ENCODE measurements at regions not wholly inside any gene's neighbourhood (a gene's known extent, or its start where the extent isn't known, plus 50 kb on each side); places are given as distances from the start of the nearest gene placed in this dataset.

- TF ChIP-seq CTCF (IDR thresholded peaks at IDR 0.05) (no peak), POLR2A (IDR thresholded peaks at IDR 0.05) (no peak)
- Histone ChIP-seq H3K4me1 (peaks cover 0 to 4% of the 10 kb centered on the region in 2 donors), H3K27ac (no peak overlapping the region), H3K4me3 (replicated peaks in 1 of 3) (no peak overlapping the region), H3K9me3 (no peaks in the 10 kb centered on the region), H3K36me3 (no peaks in the 10 kb centered on the region), H3K27me3 (no peaks in the 10 kb centered on the region)
- intact Hi-C loops (cut with DNase I) = no loop called here
- 71 to 72% methylated on average over 3 of the region's 3 CpGs for WGBS, 2 donors
- no peak for DNase-seq
Measured at GRCh38 chr5:4422247-4422646, 717.9 kb upstream of the ADAMTS16 start.

DNA sequence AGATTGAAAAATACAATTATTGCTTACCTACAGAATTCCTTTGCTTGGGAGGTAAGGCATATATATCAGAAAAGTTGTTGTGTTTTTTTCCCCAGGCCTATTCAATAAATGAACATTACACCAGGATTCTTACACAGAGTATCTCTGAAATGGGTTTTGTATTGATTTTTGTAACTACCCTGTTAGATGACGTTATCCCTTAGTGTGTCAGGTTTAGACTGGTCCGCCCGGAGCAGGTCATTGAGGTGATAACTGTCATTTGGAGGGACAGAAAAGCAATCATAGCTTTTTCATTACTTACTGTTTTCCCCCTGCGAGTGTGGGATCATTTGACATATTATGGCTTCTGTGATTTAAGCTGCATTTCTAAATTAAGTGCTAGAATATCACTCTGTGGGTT lies 715.2 kb upstream of the ADAMTS16 start:
- TF ChIP-seq CTCF (IDR thresholded peaks at IDR 0.05) = no peak
- WGBS, 2 donors = 88 to 94% methylated on average over 4 of the region's 4 CpGs
- Histone ChIP-seq H3K4me3 (replicated peaks in 1 of 3) (no peak overlapping the region), H3K27me3 (no peaks in the 10 kb centered on the region), H3K9me3 (no peaks in the 10 kb centered on the region), H3K36me3 (no peaks in the 10 kb centered on the region), H3K27ac (no peak overlapping the region), H3K4me1 (peaks cover 0 to 4% of the 10 kb centered on the region in 2 donors)
- intact Hi-C loops (cut with DNase I) = no loop called here
- DNase-seq = no peak

- Histone ChIP-seq H3K27ac (no peak overlapping the region), H3K27me3 (no peaks in the 10 kb centered on the region), H3K9me3 (no peaks in the 10 kb centered on the region), H3K36me3 (no peaks in the 10 kb centered on the region), H3K4me1 (no peaks in the 10 kb centered on the region), H3K4me3 (replicated peaks in 1 of 3) (no peak overlapping the region)
- intact Hi-C loops (cut with DNase I) = no loop called here
- TF ChIP-seq CTCF (IDR thresholded peaks at IDR 0.05) = no peak
- no peak for TF ChIP-seq POLR2A (IDR thresholded peaks at IDR 0.05)
- no peak for DNase-seq
- WGBS, 2 donors = 81 to 88% methylated on average over 2 of the region's 2 CpGs
Measured at GRCh38 chr5:4440536-4440935, 699.6 kb upstream of the ADAMTS16 start.

GRCh38 chr5:4442221-4442620 lies 697.9 kb upstream of the ADAMTS16 start:
- DNase-seq = no peak
- H3K27ac ChIP-seq = no peak overlapping the region
- TF ChIP-seq POLR2A (IDR thresholded peaks at IDR 0.05) (no peak), CTCF (IDR thresholded peaks at IDR 0.05) (no peak)
- no peaks in the 10 kb centered on the region for H3K9me3 ChIP-seq
- no peaks in the 10 kb centered on the region for H3K4me1 ChIP-seq
- intact Hi-C loops (cut with DNase I) = no loop called here
- no peaks in the 10 kb centered on the region for H3K36me3 ChIP-seq
- 83 to 86% methylated on average over 4 of the region's 4 CpGs for WGBS, 2 donors
- H3K27me3 ChIP-seq = no peaks in the 10 kb centered on the region
- no peak overlapping the region for H3K4me3 ChIP-seq (replicated peaks in 1 of 3)

DNA sequence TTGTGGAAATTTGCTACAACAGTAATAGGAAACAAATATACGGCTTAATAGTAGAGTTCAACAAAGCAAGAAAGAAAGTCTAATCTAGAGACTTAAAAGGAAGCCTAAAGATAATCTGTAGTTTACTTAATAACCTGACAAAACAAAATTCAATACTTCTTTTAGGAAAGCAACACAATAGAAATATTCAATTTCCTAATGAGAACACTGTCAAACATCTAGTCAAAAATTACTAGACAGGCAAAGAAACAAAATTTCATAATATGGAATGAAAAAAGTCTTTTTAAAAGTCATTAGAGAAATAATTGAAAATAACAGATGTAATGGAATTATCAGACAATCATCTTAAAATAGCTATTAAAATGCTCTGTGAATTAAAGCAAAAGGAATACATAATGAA lies 692.5 kb upstream of the ADAMTS16 start:
- no peak overlapping the region for H3K27ac ChIP-seq
- H3K4me1 ChIP-seq = no peaks in the 10 kb centered on the region
- 94% methylated on average over 1 of the region's 1 CpG for WGBS, 2 donors
- no peaks in the 10 kb centered on the region for H3K27me3 ChIP-seq
- no peaks in the 10 kb centered on the region for H3K36me3 ChIP-seq
- DNase-seq = no peak
- intact Hi-C loops (cut with DNase I) = no loop called here
- no peaks in the 10 kb centered on the region for H3K9me3 ChIP-seq
- TF ChIP-seq CTCF (IDR thresholded peaks at IDR 0.05) (no peak), POLR2A (IDR thresholded peaks at IDR 0.05) (no peak)
- H3K4me3 ChIP-seq (replicated peaks in 1 of 3) = no peak overlapping the region

Data from thyroid gland (tissue), 4 donors.